Mucosa of descending colon (tissue), 3 donors: ENCODE measurements at regions not wholly inside any gene's neighbourhood (a gene's known extent, or its start where the extent isn't known, plus 50 kb on each side); places are given as distances from the start of the nearest gene placed in this dataset.

Experiments
- ATAC-seq: fragments of 200-7000 bp; cut with Tn5 transposase; one replicate; pipeline ENCODE4 v1.9.1; 2020; ENCODE audit warnings: mild to moderate bottlenecking, moderate library complexity
- DNase-seq, 3 donors: peaks; one replicate each; pipeline ENCODE4 v3.0.0-alpha.2; 2020
- H3K36me3 ChIP-seq: fragments of 200-600 bp; one replicate; pipeline ENCODE4 v1.8.0; 2021; ENCODE audit warnings: low read depth, mild to moderate bottlenecking
- H3K4me1 ChIP-seq: fragments of 200-600 bp; one replicate; pipeline ENCODE4 v1.8.0; 2021; ENCODE audit warnings: low read depth, mild to moderate bottlenecking
- H3K4me3 ChIP-seq: fragments of 200-600 bp; one replicate; pipeline ENCODE4 v1.8.0; 2021; ENCODE audit warnings: mild to moderate bottlenecking
- H3K9me3 ChIP-seq: fragments of 200-600 bp; one replicate; pipeline ENCODE4 v1.8.0; 2021; ENCODE audit warnings: mild to moderate bottlenecking
- CTCF ChIP-seq: fragments of 200-600 bp; IDR thresholded peaks from one replicate; pipeline ENCODE4 v1.8.0; 2022; ENCODE audit warnings: antibody characterized with exemption, mild to moderate bottlenecking
- intact Hi-C, 2 donors: fragments of 100-400 bp; cut with DNase I in 1 of 2; cut with micrococcal nuclease in 1 of 2; formaldehyde crosslinking; loops; one replicate each; pipeline versions ENCODE4 v1.11.0 to v1.11.1; 2022; cut with DNase I, micrococcal nuclease
- donor health status: DM: no; HTN: no; CAD: no; lungs with moderate emphysema.
- donor health status: DM: no; HTN: no; CAD: no.
- donor health status: DM: no; HTN: yes; CAD: no.

- ATAC-seq (no peak), DNase-seq (no peak)
- H3K4me1 ChIP-seq = peaks cover 8% of the 10 kb centered on the region
- no peak for TF ChIP-seq CTCF
- no peaks in the 10 kb centered on the region for H3K9me3 ChIP-seq
- intact Hi-C loops = no loop called here
- no peak overlapping the region for H3K4me3 ChIP-seq
- no peaks in the 10 kb centered on the region for H3K36me3 ChIP-seq
These were observed 61.3 kb upstream of the BARX2 start for GRCh38 chr11:129314371-129314770.

- Histone ChIP-seq H3K4me1 (peaks cover 8% of the 10 kb centered on the region), H3K9me3 (no peaks in the 10 kb centered on the region), H3K36me3 (no peaks in the 10 kb centered on the region), H3K4me3 (no peak overlapping the region)
- ATAC-seq = no peak
- TF ChIP-seq CTCF = no peak
- intact Hi-C loops = no loop called here
- no peak for DNase-seq
These were observed 61.9 kb upstream of the BARX2 start for GRCh38 chr11:129313541-129314297.

GRCh38 chr11:129312730-129313503 is 62.7 kb upstream of the BARX2 start:
- intact Hi-C loops = no loop called here
- Histone ChIP-seq H3K36me3 (no peaks in the 10 kb centered on the region), H3K4me3 (no peak overlapping the region), H3K9me3 (no peaks in the 10 kb centered on the region), H3K4me1 (peaks cover 8% of the 10 kb centered on the region)
- DNase-seq (no peak), ATAC-seq (no peak)
- no peak for TF ChIP-seq CTCF

- no peaks in the 10 kb centered on the region for H3K4me1 ChIP-seq
- ATAC-seq (no peak), DNase-seq (no peak)
- intact Hi-C loops = no loop called here
- no peaks in the 10 kb centered on the region for H3K9me3 ChIP-seq
- no peak overlapping the region for H3K4me3 ChIP-seq
- no peak for TF ChIP-seq CTCF
- no peaks in the 10 kb centered on the region for H3K36me3 ChIP-seq
These were observed 67.3 kb upstream of the BARX2 start for GRCh38 chr11:129308241-129308865.

- ATAC-seq (no peak), DNase-seq (no peak)
- no peak for TF ChIP-seq CTCF
- intact Hi-C loops = no loop called here
- Histone ChIP-seq H3K36me3 (no peaks in the 10 kb centered on the region), H3K4me1 (no peaks in the 10 kb centered on the region), H3K9me3 (no peaks in the 10 kb centered on the region), H3K4me3 (no peak overlapping the region)
These were observed 68.5 kb upstream of the BARX2 start for GRCh38 chr11:129307162-129307561.
